ENCODE measurements at regions not wholly inside any gene's neighbourhood (a gene's known extent, or its start where the extent isn't known, plus 50 kb on each side); places are given as distances from the start of the nearest gene placed in this dataset.

DNA sequence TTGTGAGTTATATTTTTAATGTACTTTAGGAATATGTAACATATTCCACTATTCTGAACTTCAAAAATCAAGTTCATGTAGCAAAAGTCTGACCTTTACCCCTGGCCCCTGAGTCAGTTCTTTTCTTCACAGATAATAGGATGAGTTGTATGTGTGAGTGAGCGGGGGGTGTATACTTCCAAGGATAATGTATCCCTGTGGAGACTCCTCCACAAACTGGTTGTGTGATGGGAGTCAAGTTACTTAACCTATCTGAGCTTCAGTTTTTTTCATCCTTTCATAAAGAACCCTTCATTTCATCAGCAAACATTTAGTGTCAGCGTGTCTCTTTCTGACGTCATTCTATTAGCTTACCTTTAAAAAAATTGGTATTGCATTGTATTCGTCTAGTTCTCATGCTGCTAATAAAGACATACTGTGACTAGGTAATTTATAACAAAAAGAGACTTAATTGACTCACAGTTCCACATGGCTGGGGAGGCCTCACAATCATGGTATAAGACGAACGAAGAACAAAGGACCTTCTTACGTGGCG, 288.1 kb upstream of the GPC6 start:
- H4K20me1 ChIP-seq = no peaks in the 10 kb centered on the region
- H3K27me3 ChIP-seq = no peaks in the 10 kb centered on the region
- H3K9me3 ChIP-seq (replicated peaks in 1 of 11) = no peaks in the 10 kb centered on the region
- H3K4me1 ChIP-seq = no peaks in the 10 kb centered on the region
- no peak for TF ChIP-seq Cebpa-rat (IDR thresholded peaks at IDR 0.05)
- H3K27ac ChIP-seq = no peak overlapping the region
- no peak overlapping the region for H3K4me3 ChIP-seq
- no peak overlapping the region for H3K4me2 ChIP-seq
- H3K9ac ChIP-seq = no peak overlapping the region
- no peaks in the 10 kb centered on the region for H3K36me3 ChIP-seq

DNA sequence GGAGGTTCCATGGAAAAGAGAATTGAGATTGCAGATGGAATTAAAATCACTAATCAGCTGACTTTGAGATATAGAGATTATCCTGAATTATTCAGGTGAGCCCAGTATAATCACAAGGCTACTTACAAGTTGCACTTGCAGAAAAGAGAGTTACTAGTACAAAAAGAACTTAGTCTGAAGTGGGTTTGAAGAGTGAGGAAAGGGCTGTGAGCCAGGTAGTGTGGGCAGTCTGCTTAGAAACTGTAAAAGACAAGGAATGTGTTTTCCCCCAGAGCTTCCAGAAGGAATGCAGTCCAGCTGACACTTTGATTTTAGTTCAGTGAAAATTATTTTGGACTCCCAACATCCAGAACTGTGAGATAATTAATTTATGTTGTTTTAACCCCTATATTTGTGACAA, 285.4 kb upstream of the GPC6 start:
- H3K27ac ChIP-seq = no peak overlapping the region
- H3K4me1 ChIP-seq = no peaks in the 10 kb centered on the region
- no peak overlapping the region for H3K4me2 ChIP-seq
- no peaks in the 10 kb centered on the region for H3K36me3 ChIP-seq
- H3K9me3 ChIP-seq (replicated peaks in 1 of 11) = no peaks in the 10 kb centered on the region
- no peaks in the 10 kb centered on the region for H4K20me1 ChIP-seq
- no peak for TF ChIP-seq Cebpa-rat (IDR thresholded peaks at IDR 0.05)
- no peak overlapping the region for H3K4me3 ChIP-seq
- H3K27me3 ChIP-seq = no peaks in the 10 kb centered on the region
- H3K9ac ChIP-seq = no peak overlapping the region

DNA sequence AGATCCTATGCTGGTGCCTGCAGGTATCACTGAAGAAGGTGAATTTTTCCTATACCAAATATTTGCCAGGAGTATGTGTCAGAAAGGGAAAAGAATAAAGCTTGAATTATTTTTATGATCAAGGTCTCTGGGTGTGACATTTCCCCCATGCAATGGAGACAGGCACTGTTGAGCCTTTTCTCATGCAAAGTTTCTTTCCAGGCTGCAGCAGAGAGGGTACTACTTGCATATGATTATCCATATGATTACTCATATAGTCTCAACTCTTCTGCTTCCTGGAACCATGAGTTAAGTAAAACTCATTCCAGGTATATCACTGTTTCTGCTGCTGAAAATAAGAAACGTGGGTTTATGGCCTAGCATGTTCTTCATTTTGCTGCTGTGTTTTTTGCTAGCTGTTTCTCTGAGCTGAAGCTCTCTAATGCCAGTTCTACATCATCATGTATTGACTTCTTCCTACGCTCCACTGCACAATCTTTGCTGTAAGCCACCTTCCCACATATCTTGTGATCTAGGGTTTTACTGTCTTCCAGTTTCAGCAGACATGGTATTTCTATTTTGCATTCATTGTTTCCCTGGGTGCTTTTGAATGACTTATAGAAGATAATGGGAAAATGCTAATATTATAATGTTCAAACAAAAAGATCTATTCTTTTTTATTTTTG, 278.7 kb upstream of the GPC6 start:
- no peak for TF ChIP-seq Cebpa-rat (IDR thresholded peaks at IDR 0.05)
- Histone ChIP-seq H3K4me1 (no peaks in the 10 kb centered on the region), H3K36me3 (no peaks in the 10 kb centered on the region), H3K9me3 (replicated peaks in 1 of 11) (no peaks in the 10 kb centered on the region), H3K4me2 (no peak overlapping the region), H3K4me3 (no peak overlapping the region), H3K27ac (no peak overlapping the region), H4K20me1 (no peaks in the 10 kb centered on the region), H3K27me3 (no peaks in the 10 kb centered on the region), H3K9ac (no peak overlapping the region)

DNA sequence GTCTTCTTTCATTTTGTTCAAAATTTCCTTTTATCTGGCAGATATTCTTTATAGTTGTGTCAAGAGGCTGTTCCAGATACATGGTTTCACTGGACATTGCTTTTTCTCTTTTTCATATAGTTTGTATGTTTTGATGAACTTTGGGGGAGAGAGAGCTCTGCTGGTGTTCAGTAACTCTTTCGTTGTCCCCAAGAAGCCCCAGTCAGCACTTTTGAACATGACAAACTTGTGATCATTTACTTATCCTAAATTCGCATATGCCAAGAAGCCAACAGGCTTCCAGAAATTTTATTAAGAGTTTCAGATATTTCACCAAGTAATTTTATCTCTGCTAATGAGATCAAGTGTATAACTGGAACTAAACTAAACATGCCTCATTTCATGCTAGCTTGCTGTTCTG, 275.8 kb upstream of the GPC6 start:
- no peak for TF ChIP-seq Cebpa-rat (IDR thresholded peaks at IDR 0.05)
- Histone ChIP-seq H3K27me3 (no peaks in the 10 kb centered on the region), H3K9ac (no peak overlapping the region), H3K4me1 (no peaks in the 10 kb centered on the region), H3K27ac (no peak overlapping the region), H3K4me2 (no peak overlapping the region), H3K4me3 (no peak overlapping the region), H4K20me1 (no peaks in the 10 kb centered on the region), H3K9me3 (replicated peaks in 1 of 11) (no peaks in the 10 kb centered on the region), H3K36me3 (no peaks in the 10 kb centered on the region)

DNA sequence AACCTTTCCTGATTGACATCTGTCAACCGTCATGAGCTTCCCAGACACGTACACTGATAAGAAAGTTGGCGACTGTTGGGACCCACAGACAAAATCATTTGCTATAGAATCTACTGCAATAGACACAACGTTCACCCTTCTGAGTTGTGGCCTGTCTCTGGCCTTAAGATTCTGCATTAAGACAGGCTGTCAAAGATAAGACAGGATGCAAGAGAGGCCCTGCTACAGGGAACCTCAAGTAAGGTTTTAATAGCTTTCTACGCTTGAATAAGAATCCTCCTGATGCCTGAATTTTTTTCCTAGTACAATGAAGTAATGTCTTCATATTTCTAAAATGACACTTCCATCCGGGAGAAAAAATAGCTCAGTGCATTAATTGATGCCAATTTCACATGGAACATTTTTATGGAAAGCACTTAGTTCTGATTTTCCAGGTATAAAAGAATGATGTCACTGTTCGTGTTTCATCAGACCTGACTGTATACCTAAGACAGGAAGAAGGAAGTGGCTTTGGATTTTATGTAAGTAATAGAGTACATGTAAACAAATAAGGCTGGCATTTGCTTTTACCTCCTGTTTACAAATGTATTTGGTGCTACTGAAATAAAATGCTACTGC, 275.2 kb upstream of the GPC6 start:
- H3K9me3 ChIP-seq (replicated peaks in 1 of 11) = no peaks in the 10 kb centered on the region
- no peak for TF ChIP-seq Cebpa-rat (IDR thresholded peaks at IDR 0.05)
- H4K20me1 ChIP-seq = no peaks in the 10 kb centered on the region
- H3K27me3 ChIP-seq = no peaks in the 10 kb centered on the region
- H3K4me1 ChIP-seq = no peaks in the 10 kb centered on the region
- no peak overlapping the region for H3K27ac ChIP-seq
- no peak overlapping the region for H3K4me3 ChIP-seq
- no peaks in the 10 kb centered on the region for H3K36me3 ChIP-seq
- H3K9ac ChIP-seq = no peak overlapping the region
- no peak overlapping the region for H3K4me2 ChIP-seq

DNA sequence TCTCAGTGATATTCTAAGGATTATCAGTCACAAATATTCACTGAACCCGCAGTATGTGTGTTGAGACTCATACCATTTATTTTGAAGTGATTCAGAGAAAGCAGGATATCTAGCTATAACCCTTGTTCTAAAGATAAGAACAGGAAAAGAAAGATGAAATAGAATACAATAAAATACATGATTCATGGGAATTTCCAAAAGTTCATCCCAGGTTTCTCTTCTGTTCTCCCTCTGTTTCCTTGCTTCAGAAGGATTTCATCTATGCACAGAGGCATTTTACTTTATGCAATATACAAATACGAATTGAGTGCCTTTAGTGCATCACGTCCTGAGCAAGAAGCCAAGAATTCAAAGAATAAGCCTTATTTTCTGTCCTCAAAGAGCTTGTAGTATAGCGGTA, 274.4 kb upstream of the GPC6 start:
- H3K9me3 ChIP-seq (replicated peaks in 1 of 11) = no peaks in the 10 kb centered on the region
- no peak for TF ChIP-seq Cebpa-rat (IDR thresholded peaks at IDR 0.05)
- no peak overlapping the region for H3K27ac ChIP-seq
- no peak overlapping the region for H3K4me2 ChIP-seq
- no peaks in the 10 kb centered on the region for H3K27me3 ChIP-seq
- no peaks in the 10 kb centered on the region for H3K4me1 ChIP-seq
- H4K20me1 ChIP-seq = no peaks in the 10 kb centered on the region
- no peak overlapping the region for H3K4me3 ChIP-seq
- no peak overlapping the region for H3K9ac ChIP-seq
- no peaks in the 10 kb centered on the region for H3K36me3 ChIP-seq

DNA sequence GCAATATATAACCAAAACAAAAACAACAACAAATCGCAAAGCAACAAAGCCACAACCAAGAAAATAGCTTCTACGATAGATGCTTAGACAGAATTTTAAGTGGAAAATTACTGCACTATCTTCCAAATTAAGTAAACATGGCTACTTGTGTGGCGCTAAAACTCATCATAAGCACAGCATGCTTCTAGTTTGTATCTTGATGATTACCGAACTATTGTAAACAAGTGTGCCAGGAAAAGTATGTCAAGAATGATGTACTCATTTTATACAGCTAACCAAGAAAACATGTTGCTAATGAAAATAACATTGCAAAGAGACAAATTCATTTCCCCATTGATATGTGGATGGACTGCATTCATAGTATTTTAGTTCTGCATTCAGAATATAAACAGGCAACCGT, 271.9 kb upstream of the GPC6 start:
- no peak overlapping the region for H3K27ac ChIP-seq
- H3K4me1 ChIP-seq = no peaks in the 10 kb centered on the region
- no peaks in the 10 kb centered on the region for H3K36me3 ChIP-seq
- no peak overlapping the region for H3K9ac ChIP-seq
- no peak for TF ChIP-seq Cebpa-rat (IDR thresholded peaks at IDR 0.05)
- H3K27me3 ChIP-seq = no peaks in the 10 kb centered on the region
- no peaks in the 10 kb centered on the region for H4K20me1 ChIP-seq
- peaks cover 2 to 6% (median 3%) of the 10 kb centered on the region in 11 experiments; a peak in 18 of 22 replicates for H3K9me3 ChIP-seq (replicated peaks in 1 of 11)
- no peak overlapping the region for H3K4me3 ChIP-seq
- no peak overlapping the region for H3K4me2 ChIP-seq

DNA sequence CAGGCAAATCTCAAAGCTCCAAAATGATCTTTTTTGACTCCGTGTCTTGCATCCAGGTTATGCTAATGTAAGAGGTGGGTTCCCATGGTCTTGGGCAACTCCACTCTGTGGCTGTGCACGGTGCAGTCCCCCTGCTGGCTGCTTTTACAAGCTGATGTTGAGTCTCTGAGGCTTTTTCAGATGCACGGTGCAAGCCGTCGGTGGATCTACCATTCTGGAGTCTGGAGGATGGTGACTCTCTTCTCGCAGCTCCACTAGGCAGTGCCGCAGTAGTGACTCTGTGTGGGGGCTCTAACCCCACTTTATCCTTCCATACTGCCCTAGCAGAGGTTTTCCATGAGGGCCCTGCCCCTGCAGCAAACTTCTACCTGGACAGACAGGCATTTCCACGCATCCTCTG, 266.8 kb upstream of the GPC6 start:
- Histone ChIP-seq H3K36me3 (no peaks in the 10 kb centered on the region), H3K4me3 (no peak overlapping the region), H4K20me1 (no peaks in the 10 kb centered on the region), H3K9ac (no peak overlapping the region), H3K4me1 (no peaks in the 10 kb centered on the region), H3K9me3 (replicated peaks in 1 of 11) (peaks cover 10 to 27% (median 20%) of the 10 kb centered on the region in 11 experiments; a peak in 21 of 22 replicates), H3K27ac (no peak overlapping the region), H3K4me2 (no peak overlapping the region), H3K27me3 (no peaks in the 10 kb centered on the region)
- no peak for TF ChIP-seq Cebpa-rat (IDR thresholded peaks at IDR 0.05)

DNA sequence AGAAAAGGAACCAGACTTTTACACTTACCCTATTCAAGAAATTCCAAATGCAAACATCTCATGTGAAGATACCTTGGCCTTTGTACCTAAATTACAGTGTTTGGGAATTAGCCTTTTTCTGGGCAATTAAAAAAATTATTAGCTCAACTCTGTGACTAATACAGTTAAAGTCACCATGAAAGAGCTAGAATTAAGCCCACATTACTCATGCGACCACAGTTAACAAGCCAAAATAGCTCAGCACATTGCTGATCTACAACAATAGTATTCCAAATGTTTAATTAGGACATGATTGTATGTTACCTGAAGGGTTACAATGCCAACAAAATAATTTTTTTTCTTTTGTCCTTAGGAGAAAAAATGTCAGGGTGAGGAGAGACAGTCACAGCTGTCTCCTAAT, 263.6 kb upstream of the GPC6 start:
- no peak for TF ChIP-seq Cebpa-rat (IDR thresholded peaks at IDR 0.05)
- H3K9ac ChIP-seq = no peak overlapping the region
- peaks cover 10 to 27% (median 20%) of the 10 kb centered on the region in 11 experiments; a peak in 21 of 22 replicates for H3K9me3 ChIP-seq (replicated peaks in 1 of 11)
- no peak overlapping the region for H3K4me3 ChIP-seq
- no peak overlapping the region for H3K4me2 ChIP-seq
- H3K36me3 ChIP-seq = no peaks in the 10 kb centered on the region
- no peaks in the 10 kb centered on the region for H3K27me3 ChIP-seq
- no peaks in the 10 kb centered on the region for H4K20me1 ChIP-seq
- H3K4me1 ChIP-seq = no peaks in the 10 kb centered on the region
- H3K27ac ChIP-seq = no peak overlapping the region

DNA sequence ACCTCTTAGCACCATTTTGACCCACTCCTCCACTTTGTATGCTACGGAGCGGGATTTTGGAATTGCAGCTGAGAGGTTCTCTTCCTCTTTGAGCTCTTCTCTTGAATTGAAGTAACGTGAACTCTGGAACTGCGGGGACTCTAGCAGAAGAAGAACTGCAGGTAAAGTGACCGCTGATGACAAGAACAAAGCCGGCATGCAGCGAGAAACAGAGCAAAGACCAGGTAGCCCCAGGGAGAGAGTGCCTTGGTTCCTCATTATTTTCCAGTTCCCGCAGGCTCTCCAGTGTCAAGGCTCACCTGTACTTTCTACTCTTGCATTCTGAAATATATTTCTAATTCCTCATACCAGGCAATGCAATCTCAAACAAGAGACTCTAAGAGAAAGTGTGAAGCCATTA, 260.3 kb upstream of the GPC6 start:
- no peaks in the 10 kb centered on the region for H3K27me3 ChIP-seq
- no peak for TF ChIP-seq Cebpa-rat (IDR thresholded peaks at IDR 0.05)
- no peaks in the 10 kb centered on the region for H4K20me1 ChIP-seq
- H3K9me3 ChIP-seq (replicated peaks in 1 of 11) = peaks cover 0 to 7% (median 2%) of the 10 kb centered on the region in 11 experiments; a peak in 9 of 22 replicates
- no peak overlapping the region for H3K27ac ChIP-seq
- no peaks in the 10 kb centered on the region for H3K36me3 ChIP-seq
- H3K4me1 ChIP-seq = no peaks in the 10 kb centered on the region
- H3K4me3 ChIP-seq = no peak overlapping the region
- no peak overlapping the region for H3K4me2 ChIP-seq
- H3K9ac ChIP-seq = no peak overlapping the region
